ENCODE measurements at regions not wholly inside any gene's neighbourhood (a gene's known extent, or its start where the extent isn't known, plus 50 kb on each side); places are given as distances from the start of the nearest gene placed in this dataset.
"Not testable (repeated sequence)": the region's sequence is repeated elsewhere in the genome, so short reads cannot be mapped to it uniquely, and the experiment has no call there.

GRCh38 chr7:112981966-112982365, 104.7 kb downstream of the GPR85 start:
- DNase-seq: no peak

- DNase-seq: not testable (repeated sequence)
Measured at GRCh38 chr7:112979055-112979454, 107.6 kb downstream of the GPR85 start.

GRCh38 chr7:112977244-112977955, 109.2 kb downstream of the GPR85 start:
- DNase-seq: not testable (repeated sequence)

GRCh38 chr7:112970771-112971170, 115.9 kb downstream of the GPR85 start:
- DNase-seq: no peak

GRCh38 chr7:112969946-112970345, 116.7 kb downstream of the GPR85 start:
- DNase-seq: no peak

- DNase-seq: no peak
Measured at GRCh38 chr7:112965506-112965905, 121.1 kb downstream of the GPR85 start.

- no peak for DNase-seq
Measured at GRCh38 chr7:112963634-112964033, 123.0 kb downstream of the GPR85 start.

GRCh38 chr7:112962815-112963214, 123.8 kb downstream of the GPR85 start:
- no peak for DNase-seq

GRCh38 chr7:112959276-112959675, 127.4 kb downstream of the GPR85 start:
- no peak for DNase-seq

GRCh38 chr7:112958775-112959174, 127.9 kb downstream of the GPR85 start:
- no peak for DNase-seq

GRCh38 chr7:112957901-112958300, 128.7 kb downstream of the GPR85 start:
- no peak for DNase-seq

- DNase-seq: peak; percentile 12
Measured at GRCh38 chr7:112953031-112953430, 133.6 kb downstream of the GPR85 start.

- DNase-seq: no peak
Measured at GRCh38 chr7:112951070-112951469, 135.6 kb downstream of the GPR85 start.

GRCh38 chr7:112949682-112950081, 136.9 kb downstream of the GPR85 start:
- not testable (repeated sequence) for DNase-seq

GRCh38 chr7:112946350-112946749, 140.3 kb downstream of the GPR85 start:
- DNase-seq: peak; percentile 14

GRCh38 chr7:112945046-112945445, 141.6 kb downstream of the GPR85 start:
- peak; percentile 36 for DNase-seq

- no peak for DNase-seq
Measured at GRCh38 chr7:112942981-112943380, 143.6 kb downstream of the GPR85 start.

- not testable (repeated sequence) for DNase-seq
Measured at GRCh38 chr7:112942125-112942524, 144.5 kb downstream of the GPR85 start.

GRCh38 chr7:112940314-112940732, 146.3 kb downstream of the GPR85 start:
- no peak for DNase-seq

- DNase-seq: peak; percentile 99
Measured at GRCh38 chr7:112939574-112940313, 146.9 kb downstream of the GPR85 start.

GRCh38 chr7:112938863-112939573, 147.6 kb downstream of the GPR85 start:
- DNase-seq: peak; percentile 46

- peak; percentile 50 for DNase-seq
Measured at GRCh38 chr7:112937651-112938415, 147.6 kb upstream of the TMEM168 start.

GRCh38 chr7:112933598-112933997, 143.4 kb upstream of the TMEM168 start:
- DNase-seq: no peak
